Activated CD4-positive, alpha-beta T cell treated with anti-CD3 and anti-CD28 coated beads, Interleukin-2, amount 50 U/mL, for 48 hours (primary cell): ENCODE measurements at regions not wholly inside any gene's neighbourhood (a gene's known extent, or its start where the extent isn't known, plus 50 kb on each side); places are given as distances from the start of the nearest gene placed in this dataset.

Experiments
- DNase-seq, 2 experiments: peaks; one replicate each; pipeline ENCODE4 v3.0.0-alpha.2; 2020

GRCh38 chr4:56240554-56241174 lies 146.6 kb downstream of the AASDH start:
- DNase-seq, result no peak

DNA sequence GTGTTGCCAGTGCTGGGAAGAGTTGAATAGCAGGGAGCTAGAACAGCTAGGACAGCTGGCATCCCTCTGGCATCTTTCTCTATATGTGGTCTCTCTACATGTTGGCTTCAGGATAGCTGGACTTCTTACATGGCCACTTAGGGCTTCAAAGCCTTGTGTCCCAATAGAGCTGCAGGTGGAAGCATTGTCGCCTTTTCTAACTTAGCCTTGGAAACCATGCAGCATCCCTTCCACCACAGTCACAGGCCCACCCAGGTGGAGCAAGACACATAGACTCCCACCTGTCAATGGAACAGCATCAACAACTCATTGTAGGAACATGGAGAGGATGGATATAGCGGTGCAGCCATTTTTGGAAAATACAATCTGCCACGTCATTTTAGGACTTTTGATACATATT lies 149.0 kb downstream of the AASDH start:
- no peak for DNase-seq

GRCh38 chr4:56235725-56236124 lies 151.6 kb downstream of the AASDH start:
- DNase-seq, result no peak

DNA sequence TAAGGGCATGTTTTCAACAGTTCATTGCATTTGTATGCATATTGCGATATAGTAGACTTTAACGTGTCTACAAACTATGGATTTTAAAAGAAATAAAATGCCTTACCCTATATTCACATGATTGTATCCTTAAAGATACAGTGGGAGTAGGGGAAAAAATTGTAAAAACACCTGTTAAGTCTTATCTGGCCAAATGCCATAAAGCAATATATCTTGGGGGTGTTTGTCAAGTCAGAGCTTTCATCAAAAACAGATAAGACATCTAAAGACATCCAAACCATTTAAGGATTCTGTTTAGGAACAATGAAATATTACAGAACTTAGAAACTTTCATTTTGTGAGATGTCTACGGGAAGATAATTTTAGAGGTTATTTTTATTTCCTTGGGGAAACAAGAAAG lies 152.3 kb downstream of the AASDH start:
- no peak for DNase-seq

GRCh38 chr4:56234098-56234497 lies 153.2 kb downstream of the AASDH start:
- no peak for DNase-seq

- no peak for DNase-seq
These were observed 155.9 kb downstream of the AASDH start for GRCh38 chr4:56231410-56231809.

DNA sequence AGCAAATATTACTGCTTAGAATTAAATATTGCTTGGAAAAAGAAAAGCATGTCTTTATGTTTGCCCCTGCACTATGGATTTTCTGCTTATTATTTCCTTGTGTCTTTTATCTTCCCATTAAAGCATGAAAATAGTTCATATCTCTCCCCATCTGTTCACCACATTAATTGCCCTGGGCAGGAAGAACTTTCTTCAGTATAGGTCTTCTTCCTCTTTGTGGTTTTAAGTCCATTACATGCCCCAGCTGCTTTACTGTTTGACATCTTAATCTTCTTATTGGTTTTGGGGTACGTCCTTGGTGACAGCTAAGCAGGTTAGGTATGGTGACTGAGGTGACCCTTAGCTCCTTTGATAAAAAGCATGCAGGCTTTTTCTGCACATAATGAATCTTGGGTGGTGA lies 157.3 kb downstream of the AASDH start:
- DNase-seq, result no peak

GRCh38 chr4:56227301-56227835 lies 159.9 kb downstream of the AASDH start:
- no peak for DNase-seq

GRCh38 chr4:56226579-56226978 lies 160.7 kb downstream of the AASDH start:
- no peak for DNase-seq

GRCh38 chr4:56224641-56225040 lies 162.7 kb downstream of the AASDH start:
- no peak for DNase-seq

DNA sequence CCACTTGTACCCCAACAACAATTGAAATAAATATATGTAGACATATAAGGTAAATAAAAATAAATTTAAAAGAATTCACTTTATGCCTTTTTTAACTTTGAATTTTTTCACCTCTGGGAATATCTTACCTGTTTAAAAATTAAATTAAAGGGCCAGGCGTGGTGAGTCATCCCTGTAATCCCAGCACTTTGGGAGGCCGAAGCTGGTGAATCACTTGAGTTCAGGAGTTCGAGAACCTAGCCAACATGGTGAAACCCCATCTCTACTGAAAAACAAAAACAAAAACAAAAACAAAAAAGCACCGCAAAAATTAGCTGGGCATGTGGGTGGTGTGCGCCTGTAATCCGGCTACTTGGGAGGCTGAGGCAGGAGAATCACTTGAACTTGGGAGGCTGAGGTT lies 164.8 kb downstream of the AASDH start:
- no peak for DNase-seq

DNA sequence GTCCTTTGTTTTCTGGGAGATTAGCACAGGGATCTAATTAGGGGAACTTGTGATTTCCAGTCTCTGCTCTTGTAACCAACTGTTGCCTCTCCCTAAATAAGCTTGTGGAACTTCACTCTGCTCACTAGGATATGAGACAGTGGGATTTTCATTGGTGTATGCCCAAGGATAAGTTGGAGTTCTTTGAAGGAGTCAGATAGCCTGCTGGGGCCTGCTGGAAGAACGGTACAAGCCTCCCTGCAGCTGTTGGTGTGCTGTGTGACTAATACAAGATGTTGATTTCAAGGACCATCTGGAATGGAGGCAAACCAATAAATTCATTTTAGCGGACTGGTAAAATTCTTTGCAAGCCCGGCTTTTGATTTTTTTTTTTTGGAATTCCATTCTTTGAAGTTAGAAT lies 167.0 kb downstream of the AASDH start:
- no peak for DNase-seq

GRCh38 chr4:56219447-56219846 lies 167.8 kb downstream of the AASDH start:
- no peak for DNase-seq

DNA sequence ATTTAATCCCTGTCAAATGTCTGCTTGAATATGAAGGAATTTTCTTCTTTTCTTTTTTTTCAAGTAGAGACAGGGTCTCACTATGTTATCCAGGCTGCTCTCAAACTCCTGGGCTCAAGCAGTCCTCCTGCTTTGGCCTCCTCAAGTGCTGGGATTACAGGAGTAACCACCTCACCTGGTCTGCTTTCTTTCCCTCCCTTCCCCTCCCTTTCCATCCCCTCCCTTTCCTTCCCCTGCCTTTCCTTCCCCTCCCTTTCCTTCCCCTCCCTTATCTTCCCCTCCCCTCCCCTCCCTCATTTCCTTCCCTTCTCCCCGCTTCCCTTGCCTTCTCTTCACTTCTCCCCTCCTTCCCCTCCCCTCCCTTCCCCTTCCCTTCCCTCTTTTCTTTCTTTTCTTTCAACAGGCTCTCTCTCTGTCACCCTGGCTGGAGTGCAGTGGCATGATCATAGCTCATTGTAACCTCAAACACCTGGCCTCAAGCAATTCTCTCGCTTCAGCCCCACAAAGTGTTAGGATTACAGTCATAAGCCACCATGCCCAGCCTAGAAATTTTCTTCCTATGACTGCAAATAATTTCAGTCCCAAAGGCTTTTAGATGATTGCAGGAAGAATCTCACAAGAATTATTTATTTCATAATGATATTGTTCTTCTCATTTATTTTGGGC lies 168.9 kb downstream of the AASDH start:
- DNase-seq, result no peak

DNA sequence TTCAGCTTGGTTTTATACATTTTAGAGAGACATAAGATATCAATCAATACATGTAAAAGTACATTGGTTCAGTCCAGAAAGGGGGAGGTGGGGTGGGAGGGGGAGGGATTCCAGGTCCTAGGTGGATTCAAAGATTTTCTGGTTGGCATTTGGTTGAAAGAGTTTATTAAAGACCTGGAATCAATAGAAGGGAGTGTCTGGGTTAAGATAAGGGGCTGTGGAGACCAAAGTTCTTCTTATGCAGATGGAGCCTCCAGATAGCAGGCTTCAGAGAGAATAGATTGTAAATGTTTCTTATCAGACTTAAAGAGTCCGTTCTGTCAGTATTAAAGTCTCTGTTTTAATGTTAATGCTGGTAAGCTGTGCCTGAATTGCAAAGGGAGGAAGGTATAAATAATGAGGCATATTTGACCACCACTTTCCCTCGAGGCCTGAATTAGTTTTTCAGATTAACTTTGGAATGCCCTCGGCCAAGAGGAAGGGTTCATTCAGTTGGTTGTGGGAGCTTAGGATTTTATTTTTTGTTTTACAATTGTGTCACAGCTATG lies 169.9 kb downstream of the AASDH start:
- no peak for DNase-seq

DNA sequence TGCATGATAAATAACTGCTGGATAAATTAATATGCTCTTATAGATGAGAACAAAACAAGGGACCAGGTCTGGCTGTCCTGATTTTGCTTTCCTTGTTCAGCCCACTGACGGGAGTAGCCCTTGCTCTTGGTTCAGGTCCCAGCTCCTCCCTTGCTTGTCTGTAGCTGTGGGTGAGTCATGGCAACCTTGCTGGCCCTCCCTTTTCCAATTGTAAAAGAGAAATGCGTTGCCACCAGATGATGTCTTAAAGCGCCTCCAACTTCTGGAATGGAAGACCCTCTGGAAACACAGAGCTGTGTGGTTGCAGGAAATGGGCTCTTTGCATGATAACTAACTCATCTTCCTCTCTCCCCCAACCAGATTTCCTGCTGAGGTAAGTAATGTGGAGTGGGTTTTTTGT lies 171.4 kb downstream of the AASDH start:
- DNase-seq, result no peak

DNA sequence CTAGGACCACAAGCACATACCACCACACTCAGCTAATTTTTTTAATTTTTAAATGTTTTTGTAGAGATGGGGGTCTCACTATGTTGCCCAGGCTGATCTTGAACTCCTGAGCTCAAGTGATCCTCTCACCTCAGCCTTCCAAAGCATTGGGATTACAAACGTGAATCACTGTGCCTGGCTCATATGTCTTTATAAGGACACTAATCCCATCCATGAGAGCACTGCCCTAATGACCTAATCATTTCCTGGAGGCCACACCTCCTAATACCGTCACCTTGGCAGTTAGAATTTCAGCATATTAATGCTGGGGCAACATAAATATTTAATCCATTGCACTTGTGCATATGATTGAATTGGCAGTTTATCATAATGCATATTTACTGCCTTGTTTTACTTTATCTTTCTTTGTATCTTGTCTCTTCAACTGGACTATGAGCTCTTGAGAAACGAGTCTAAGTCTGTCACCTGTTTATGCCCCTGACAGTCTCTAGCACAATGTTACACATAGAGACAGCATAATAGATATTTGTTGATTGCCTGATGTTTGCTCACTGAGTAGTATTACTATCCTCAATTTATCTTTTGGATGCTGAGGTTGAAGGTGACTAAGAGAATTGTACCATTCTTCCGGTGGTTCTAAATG lies 172.0 kb downstream of the AASDH start:
- no peak for DNase-seq

DNA sequence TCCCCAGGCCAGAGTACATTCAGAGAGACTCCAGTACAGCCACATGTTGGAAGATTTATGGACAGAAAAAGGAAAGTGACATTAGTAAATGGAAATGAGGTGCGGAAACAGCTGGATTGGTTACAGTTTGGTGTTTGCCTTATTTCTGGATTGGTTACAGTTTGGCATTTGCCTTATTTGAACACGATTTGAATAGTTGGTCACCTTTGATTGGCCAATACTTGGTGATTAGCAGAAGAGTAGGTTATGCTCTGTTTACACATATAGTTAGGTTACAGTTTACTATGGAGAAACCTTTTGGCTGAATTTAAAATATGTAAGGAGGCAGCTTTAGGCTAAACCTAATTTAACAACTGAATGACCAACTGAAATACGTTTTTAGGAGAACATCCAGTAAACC lies 173.7 kb downstream of the AASDH start:
- no peak for DNase-seq

DNA sequence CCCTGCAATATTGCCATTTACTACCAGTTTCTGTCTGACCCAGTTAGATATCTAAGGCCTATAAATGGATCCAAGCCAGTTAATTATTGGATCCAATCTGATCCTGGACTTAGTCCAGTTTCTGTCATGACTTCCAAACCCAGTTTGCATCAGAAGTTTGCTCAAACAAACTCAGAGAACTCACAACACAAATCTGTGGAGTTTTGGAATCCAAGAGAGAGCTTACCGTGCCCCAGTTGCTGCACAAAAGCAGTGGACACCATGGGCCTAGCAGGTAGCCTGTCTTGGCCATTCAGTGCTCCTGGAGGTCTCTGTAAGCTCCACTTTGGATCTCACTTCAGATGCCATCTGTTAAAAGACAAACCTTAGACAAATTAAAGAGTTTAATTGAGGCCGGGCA lies 174.5 kb downstream of the AASDH start:
- DNase-seq, result no peak

- no peak for DNase-seq
These were observed 176.1 kb downstream of the AASDH start for GRCh38 chr4:56211202-56211601.

- no peak for DNase-seq
These were observed 176.9 kb downstream of the AASDH start for GRCh38 chr4:56210397-56210796.

GRCh38 chr4:56209767-56210166 lies 177.5 kb downstream of the AASDH start:
- no peak for DNase-seq

DNA sequence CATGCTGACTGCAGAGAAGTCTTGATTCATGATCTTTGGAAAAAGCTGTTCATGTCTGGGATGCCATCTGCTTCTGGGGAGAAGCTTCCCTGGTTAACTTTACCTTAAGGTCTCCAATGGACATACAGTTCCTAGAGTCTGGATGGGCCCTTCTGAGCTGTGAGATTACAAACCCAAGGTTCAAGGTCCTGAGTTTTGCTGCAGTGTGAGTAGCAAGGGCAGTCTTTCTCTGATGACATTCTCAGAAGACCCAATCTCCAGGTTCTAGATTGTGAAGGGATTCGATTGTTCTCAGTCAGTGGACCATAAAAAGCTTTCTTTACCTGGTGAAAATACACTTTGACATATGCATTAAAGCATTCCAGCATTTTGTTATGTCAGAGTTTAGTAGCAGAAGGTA lies 179.2 kb downstream of the AASDH start:
- no peak for DNase-seq

- DNase-seq, result no peak
These were observed 181.0 kb downstream of the AASDH start for GRCh38 chr4:56206258-56206657.
